ENCODE measurements at regions not wholly inside any gene's neighbourhood (a gene's known extent, or its start where the extent isn't known, plus 50 kb on each side); places are given as distances from the start of the nearest gene placed in this dataset.

DNA sequence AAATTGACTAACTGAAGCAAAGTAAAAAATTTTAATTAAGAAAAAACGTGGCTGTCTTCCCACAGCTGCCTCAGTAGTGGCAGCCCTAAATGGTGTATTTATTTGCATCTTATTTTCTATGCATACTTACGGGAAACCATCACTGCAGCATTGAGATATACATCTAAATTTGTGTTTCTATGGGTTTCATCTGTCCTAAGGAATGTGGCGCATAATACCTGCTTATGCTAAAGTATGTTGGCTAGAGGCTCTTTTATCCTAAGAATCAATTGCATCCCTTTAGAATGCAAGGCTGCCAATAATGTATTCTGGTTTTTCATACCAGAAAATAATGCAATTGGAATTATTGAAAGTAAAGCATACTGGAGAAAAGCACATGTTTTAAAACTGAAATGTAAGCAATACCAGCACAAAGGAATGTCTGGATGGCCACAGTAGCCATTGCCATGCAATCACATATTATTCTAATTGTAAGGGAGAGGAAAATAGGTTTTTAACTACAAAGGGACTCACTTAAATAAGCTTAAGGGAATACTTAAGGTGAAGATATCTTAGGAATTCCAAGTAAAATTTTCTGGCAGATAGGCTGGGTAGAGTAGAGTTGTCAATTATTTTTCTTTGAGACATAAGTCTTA lies 834.5 kb upstream of the NECTIN3 start:
- TF ChIP-seq, protein P1, sequence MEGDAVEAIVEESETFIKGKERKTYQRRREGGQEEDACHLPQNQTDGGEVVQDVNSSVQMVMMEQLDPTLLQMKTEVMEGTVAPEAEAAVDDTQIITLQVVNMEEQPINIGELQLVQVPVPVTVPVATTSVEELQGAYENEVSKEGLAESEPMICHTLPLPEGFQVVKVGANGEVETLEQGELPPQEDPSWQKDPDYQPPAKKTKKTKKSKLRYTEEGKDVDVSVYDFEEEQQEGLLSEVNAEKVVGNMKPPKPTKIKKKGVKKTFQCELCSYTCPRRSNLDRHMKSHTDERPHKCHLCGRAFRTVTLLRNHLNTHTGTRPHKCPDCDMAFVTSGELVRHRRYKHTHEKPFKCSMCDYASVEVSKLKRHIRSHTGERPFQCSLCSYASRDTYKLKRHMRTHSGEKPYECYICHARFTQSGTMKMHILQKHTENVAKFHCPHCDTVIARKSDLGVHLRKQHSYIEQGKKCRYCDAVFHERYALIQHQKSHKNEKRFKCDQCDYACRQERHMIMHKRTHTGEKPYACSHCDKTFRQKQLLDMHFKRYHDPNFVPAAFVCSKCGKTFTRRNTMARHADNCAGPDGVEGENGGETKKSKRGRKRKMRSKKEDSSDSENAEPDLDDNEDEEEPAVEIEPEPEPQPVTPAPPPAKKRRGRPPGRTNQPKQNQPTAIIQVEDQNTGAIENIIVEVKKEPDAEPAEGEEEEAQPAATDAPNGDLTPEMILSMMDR (IDR thresholded peaks at IDR 0.05) = no peak
- TF ChIP-seq POLR2A (IDR thresholded peaks at IDR 0.05) = no peak
